ENCODE measurements at regions not wholly inside any gene's neighbourhood (a gene's known extent, or its start where the extent isn't known, plus 50 kb on each side); places are given as distances from the start of the nearest gene placed in this dataset.

- TF ChIP-seq, protein P1, sequence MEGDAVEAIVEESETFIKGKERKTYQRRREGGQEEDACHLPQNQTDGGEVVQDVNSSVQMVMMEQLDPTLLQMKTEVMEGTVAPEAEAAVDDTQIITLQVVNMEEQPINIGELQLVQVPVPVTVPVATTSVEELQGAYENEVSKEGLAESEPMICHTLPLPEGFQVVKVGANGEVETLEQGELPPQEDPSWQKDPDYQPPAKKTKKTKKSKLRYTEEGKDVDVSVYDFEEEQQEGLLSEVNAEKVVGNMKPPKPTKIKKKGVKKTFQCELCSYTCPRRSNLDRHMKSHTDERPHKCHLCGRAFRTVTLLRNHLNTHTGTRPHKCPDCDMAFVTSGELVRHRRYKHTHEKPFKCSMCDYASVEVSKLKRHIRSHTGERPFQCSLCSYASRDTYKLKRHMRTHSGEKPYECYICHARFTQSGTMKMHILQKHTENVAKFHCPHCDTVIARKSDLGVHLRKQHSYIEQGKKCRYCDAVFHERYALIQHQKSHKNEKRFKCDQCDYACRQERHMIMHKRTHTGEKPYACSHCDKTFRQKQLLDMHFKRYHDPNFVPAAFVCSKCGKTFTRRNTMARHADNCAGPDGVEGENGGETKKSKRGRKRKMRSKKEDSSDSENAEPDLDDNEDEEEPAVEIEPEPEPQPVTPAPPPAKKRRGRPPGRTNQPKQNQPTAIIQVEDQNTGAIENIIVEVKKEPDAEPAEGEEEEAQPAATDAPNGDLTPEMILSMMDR (IDR thresholded peaks at IDR 0.05; ENCODE audit: borderline replicate concordance, extremely low read depth, low read length, poor library complexity, severe bottlenecking): no peak
- no peak for TF ChIP-seq EZH2 (IDR thresholded peaks at IDR 0.05; ENCODE audit: borderline replicate concordance, low read depth, low read length, severe bottlenecking)
These were observed 332.8 kb downstream of the C16orf95 start for GRCh38 chr16:86984343-86984742.
